UCSD-AML1 (cell line): ENCODE measurements at regions not wholly inside any gene's neighbourhood (a gene's known extent, or its start where the extent isn't known, plus 50 kb on each side); places are given as distances from the start of the nearest gene placed in this dataset.

ENCODE experiments used
- DNase-seq: peaks from one replicate; lab custom pipeline; 2025; ENCODE audit not compliant: unreplicated experiment; lab: John Stamatoyannopoulos, UW

DNA sequence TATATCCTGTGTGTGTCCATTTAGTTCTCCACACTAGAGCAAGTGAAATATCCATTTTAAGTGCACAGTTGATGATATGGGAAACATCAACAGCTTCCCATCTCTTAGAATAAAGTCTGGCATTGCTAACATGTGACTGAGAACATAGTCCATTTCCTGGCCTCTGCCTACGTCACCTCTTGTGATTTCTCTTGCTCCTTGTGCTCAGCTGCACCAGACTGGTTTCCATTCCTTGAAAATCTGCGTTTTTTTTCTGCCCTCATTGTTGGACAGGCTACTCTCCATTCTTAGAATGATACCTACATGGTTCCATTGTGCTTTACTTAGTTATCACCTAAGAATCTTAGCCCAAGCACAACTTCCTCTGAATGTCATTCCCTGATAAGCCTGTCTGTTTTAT is 851.2 kb upstream of the ID2 start:
- no peak for DNase-seq

GRCh38 chr2:7835151-7835550 is 846.7 kb upstream of the ID2 start:
- DNase-seq: no peak

- peak; percentile 18 for DNase-seq
These were observed 845.9 kb upstream of the ID2 start for GRCh38 chr2:7835693-7836680.

GRCh38 chr2:7837237-7837760 is 844.6 kb upstream of the ID2 start:
- no peak for DNase-seq

DNA sequence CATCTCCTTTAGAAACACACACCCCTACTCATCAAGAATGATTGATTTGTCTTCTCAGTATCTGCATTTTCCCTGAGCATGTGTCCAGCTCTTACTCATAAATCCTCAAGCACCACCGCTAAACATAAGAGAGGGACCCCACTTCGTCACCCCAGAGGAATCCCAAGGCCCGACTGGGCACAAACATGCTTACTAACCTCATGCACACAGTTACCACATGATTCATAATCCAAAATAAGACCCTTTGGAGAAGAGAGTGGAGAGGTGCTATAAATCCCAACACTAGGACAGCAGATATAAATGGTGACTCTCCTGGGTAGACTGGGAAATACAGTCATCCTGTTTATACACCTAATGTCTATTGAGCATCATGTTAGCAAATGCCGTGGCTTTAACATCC is 843.2 kb upstream of the ID2 start:
- DNase-seq: no peak

DNA sequence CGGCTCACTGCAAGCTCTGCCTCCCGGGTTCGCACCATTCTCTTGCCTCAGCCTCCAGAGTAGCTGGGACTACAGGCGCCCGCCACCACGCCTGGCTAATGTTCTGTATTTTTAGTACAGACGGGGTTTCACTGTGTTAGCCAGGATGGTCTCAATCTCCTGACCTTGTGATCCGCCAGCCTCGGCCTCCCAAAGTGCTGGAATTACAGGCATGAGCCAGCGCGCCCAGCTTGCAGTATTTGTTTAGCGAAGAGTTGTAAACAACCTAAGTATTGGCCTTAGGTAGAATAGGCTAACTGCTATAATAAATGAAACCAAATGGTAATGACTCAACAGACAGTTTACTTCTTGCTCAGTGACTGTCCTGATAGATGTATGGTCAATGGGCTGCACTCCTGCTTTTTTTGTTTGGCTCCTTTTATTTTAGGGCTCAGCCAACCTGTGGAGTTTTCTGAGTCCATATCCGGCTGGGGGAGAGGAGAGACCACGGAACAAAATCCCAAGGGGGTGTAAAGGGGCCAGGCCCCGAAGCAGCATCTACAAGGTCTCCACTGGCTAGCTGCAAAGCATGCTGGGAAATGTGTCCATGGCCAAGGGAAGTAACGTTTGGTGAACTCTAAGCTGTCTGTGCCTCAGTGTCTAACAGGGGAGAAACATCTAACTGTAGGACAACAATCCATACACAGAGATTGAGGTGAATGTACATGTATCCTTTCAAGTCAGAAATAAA is 841.0 kb upstream of the ID2 start:
- no peak for DNase-seq

- DNase-seq: peak; percentile 15
These were observed 840.1 kb upstream of the ID2 start for GRCh38 chr2:7841751-7842150.

- DNase-seq: no peak
These were observed 837.4 kb upstream of the ID2 start for GRCh38 chr2:7844414-7844965.

- DNase-seq: no peak
These were observed 836.5 kb upstream of the ID2 start for GRCh38 chr2:7845332-7845731.

- no peak for DNase-seq
These were observed 835.2 kb upstream of the ID2 start for GRCh38 chr2:7846607-7847006.

DNA sequence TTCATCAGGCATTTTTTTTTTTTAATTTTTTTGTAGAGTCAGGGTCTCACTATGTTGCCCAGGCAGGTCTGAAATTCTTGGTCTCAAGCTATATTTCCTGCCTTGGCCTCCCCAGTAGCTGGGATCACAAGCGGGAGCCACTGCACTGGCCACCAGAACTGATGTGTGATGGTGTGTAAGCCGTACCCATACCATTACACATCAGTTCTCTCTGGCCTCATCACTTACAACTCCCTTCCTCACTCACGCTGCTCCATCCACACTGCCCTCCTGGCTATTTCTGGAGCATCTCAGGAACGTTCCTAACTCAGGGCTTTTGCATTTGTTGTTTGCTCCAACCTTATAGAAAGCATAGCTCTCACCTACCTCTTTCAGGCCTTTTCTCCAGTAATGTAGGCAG is 834.5 kb upstream of the ID2 start:
- no peak for DNase-seq

DNA sequence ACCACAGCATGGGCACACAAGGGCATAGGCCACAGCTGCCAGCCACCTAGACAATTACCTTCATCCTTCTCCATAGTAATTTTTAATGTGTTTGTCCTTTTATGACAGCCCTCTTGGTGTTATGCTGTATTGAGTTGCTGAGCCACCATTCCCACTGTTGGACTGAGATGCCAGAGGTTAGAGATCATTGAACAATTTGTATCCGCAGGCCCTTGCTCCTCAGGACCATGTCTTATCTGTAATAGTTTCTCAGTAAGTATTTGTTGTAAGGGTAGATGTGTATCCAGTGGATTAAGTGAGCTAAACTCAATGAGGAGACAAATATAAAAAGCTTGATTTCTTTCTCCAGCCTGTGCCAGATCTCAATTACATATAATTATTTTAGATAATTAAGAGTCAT is 832.8 kb upstream of the ID2 start:
- DNase-seq: no peak

DNA sequence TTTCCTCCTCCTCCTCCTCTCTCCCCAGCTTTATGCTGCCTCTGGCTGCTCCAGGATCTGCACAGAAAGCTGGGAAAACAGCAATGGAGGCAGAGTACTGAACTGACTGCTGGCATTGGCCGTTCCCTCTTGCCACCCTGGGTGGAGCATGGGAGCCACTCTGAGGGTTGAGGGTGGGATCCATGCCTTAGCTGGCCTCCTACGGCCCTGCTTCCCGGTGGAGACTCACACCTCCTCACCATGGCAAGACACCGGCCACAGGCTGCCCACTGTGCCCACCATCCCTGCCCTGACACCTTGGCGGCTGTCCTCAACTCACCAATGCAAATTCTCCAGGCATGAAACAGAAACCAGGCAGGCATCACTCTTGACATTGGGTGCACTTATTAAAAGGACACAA is 832.3 kb upstream of the ID2 start:
- no peak for DNase-seq

GRCh38 chr2:7852546-7852945 is 829.3 kb upstream of the ID2 start:
- DNase-seq: no peak

DNA sequence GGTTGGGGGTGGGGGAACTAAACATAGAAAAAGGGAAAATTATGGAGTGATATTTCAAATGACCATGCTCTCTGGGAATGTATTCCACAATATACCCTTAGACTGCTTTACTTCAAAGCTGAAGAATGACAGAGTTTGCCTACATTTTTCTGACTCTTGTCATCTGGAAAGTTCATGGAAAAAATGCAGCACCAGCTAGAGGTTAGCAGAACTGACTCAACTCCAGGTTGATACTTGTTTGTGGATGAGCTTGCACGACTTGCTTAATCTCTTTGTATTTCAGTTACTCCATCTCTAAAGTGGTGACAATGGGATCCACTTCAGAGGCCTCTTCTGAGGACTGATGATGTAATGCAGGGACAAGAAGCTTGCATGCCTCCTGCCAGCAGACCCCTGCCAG is 824.0 kb upstream of the ID2 start:
- DNase-seq: no peak

GRCh38 chr2:7858624-7859023 is 823.2 kb upstream of the ID2 start:
- no peak for DNase-seq

DNA sequence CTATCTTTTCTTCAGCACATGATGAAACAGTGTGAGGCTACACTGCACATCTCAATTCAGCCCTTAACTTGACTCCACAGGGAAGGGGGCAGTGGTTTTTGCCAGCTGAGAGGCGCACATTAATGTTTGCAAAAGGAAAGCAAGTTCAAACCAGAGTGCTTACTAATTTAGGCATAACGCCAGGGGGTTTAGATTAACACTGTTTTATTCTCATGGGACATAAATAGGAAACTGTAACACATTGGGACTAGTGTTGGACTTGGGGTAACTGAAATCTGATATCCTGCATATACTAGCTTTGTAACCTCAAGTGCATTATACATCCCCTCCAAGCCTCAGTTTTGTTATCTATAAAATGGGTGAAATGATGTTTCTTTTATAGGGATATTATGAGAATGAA is 821.2 kb upstream of the ID2 start:
- no peak for DNase-seq

- DNase-seq: no peak
These were observed 819.8 kb upstream of the ID2 start for GRCh38 chr2:7861910-7862702.

GRCh38 chr2:7866104-7866503 is 815.8 kb upstream of the ID2 start:
- no peak for DNase-seq

- DNase-seq: no peak
These were observed 815.0 kb upstream of the ID2 start for GRCh38 chr2:7866825-7867224.

DNA sequence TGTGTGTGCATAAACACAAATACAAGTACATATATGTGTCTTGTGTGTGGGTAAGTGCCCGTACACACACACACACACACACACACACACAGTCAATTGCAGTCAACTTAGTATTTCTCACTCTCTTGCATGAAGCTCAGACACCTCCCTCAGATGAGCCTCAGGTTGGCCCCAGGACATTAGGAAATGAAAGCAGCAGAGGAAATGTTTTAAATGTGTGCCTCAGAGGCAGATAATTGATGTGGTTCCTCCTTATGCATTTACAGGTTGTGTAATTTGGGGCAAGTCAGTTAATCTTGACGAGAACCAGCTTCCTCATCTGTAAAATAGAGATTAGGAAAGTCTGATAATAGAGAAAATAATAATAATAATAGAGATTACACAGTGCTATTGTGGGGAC is 814.0 kb upstream of the ID2 start:
- no peak for DNase-seq
